Duodenal mucosa (tissue), 2 donors: ENCODE measurements at regions not wholly inside any gene's neighbourhood (a gene's known extent, or its start where the extent isn't known, plus 50 kb on each side); places are given as distances from the start of the nearest gene placed in this dataset.

Experiments
- H3K27ac ChIP-seq: one replicate; pipeline ENCODE4 v1.7.0; 2013; ENCODE audit warnings: low read depth, low read length
- H3K27me3 ChIP-seq, 2 donors: one replicate each; pipeline ENCODE4 v1.7.0; 2013; ENCODE audit warnings: low read length in 2 of 2, control low read depth in 1 of 2; ENCODE audit not compliant: insufficient read depth in 2 of 2, control insufficient read depth in 1 of 2
- H3K36me3 ChIP-seq, 2 donors: one replicate each; pipeline ENCODE4 v1.7.0; 2013; ENCODE audit warnings: low read length in 2 of 2, control low read depth in 1 of 2; ENCODE audit not compliant: insufficient read depth in 2 of 2, control insufficient read depth in 1 of 2
- H3K4me1 ChIP-seq, 2 donors: one replicate each; pipeline ENCODE4 v1.7.0; 2013; ENCODE audit warnings: low read length in 2 of 2, control low read depth in 1 of 2; ENCODE audit not compliant: insufficient read depth in 2 of 2, control insufficient read depth in 1 of 2
- H3K4me3 ChIP-seq, 2 donors: one replicate each; pipeline ENCODE4 v1.7.0; 2013; ENCODE audit warnings: low read length in 2 of 2, low read depth in 1 of 2
- H3K9ac ChIP-seq, 2 donors: one replicate each; pipeline ENCODE4 v1.7.0; 2013; ENCODE audit warnings: low read length in 2 of 2, low read depth in 1 of 2
- H3K9me3 ChIP-seq, 2 donors: one replicate each; pipeline ENCODE4 v1.7.0; 2013; ENCODE audit warnings: low read length in 2 of 2, control low read depth in 1 of 2; ENCODE audit not compliant: control insufficient read depth in 1 of 2

DNA sequence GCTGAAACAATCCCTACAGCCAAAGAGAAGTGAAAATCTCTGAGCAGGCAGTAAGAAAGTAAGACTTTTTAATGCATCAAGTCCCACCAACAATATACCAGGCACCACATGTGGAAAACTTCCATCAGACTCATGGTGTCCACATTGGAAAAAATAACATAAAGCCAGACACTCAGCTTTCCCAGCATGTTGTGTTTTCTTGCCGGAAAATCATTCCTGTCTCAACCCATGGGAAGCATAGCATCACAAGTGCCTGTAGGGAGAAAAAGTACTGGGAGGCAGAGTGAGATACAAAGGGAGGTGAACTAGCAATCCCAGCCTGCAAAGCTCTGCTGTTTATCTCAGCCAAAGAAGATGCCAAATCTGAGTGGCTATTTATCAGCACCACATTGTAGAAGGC lies 868.9 kb downstream of the SI start:
- Histone ChIP-seq H3K36me3 (no peaks in the 10 kb centered on the region), H3K4me1 (no peaks in the 10 kb centered on the region)

DNA sequence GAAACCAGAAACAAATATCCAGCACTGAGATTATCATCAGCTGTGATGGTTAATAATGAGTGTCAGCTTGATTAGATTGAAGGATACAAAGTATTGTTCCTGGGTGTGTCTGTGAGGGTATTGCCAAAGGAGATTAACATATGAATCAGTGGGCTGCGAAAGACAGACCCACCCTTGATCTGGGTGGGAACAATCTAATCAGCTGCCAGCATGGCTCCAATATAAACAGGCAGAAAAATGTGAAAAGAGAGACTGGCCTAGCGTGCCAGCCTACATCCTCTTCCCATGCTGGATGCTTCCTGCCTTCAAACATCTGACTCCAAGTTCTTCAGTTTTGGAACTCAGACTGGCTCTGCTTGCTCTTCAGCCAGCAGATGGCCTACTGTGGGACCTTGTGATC lies 869.5 kb downstream of the SI start:
- Histone ChIP-seq H3K4me3 (no peak overlapping the region), H3K27me3 (no peaks in the 10 kb centered on the region), H3K9me3 (no peaks in the 10 kb centered on the region), H3K27ac (no peak overlapping the region), H3K9ac (no peak overlapping the region), H3K4me1 (no peaks in the 10 kb centered on the region), H3K36me3 (no peaks in the 10 kb centered on the region)

More for the DNA sequence above, 868.9 kb downstream of the SI start:
- Histone ChIP-seq H3K27ac (no peak overlapping the region), H3K27me3 (no peaks in the 10 kb centered on the region), H3K9me3 (no peaks in the 10 kb centered on the region), H3K4me3 (no peak overlapping the region), H3K9ac (no peak overlapping the region)

DNA sequence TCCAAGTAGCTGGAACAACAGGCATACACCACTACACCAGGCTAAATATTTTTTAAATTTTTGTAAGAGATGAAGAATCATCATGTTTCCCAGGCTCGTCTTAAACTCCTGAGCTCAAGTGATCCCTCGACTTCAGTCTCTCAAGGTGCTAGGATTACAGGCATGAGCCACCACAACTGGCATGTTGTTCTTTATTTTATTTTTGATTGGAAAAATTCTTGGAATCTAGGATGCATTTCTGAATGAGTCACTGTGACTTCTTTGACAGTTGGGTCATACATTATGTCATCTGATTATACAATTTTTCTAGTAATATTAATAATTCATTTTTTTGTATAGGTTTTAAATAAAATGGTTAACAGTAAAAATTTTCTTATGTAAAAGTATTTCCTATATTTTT lies 870.2 kb downstream of the SI start:
- no peaks in the 10 kb centered on the region for H3K36me3 ChIP-seq
- H3K27me3 ChIP-seq: no peaks in the 10 kb centered on the region
- H3K4me1 ChIP-seq: no peaks in the 10 kb centered on the region
- H3K9ac ChIP-seq: no peak overlapping the region
- no peak overlapping the region for H3K27ac ChIP-seq
- no peaks in the 10 kb centered on the region for H3K9me3 ChIP-seq
- no peak overlapping the region for H3K4me3 ChIP-seq

DNA sequence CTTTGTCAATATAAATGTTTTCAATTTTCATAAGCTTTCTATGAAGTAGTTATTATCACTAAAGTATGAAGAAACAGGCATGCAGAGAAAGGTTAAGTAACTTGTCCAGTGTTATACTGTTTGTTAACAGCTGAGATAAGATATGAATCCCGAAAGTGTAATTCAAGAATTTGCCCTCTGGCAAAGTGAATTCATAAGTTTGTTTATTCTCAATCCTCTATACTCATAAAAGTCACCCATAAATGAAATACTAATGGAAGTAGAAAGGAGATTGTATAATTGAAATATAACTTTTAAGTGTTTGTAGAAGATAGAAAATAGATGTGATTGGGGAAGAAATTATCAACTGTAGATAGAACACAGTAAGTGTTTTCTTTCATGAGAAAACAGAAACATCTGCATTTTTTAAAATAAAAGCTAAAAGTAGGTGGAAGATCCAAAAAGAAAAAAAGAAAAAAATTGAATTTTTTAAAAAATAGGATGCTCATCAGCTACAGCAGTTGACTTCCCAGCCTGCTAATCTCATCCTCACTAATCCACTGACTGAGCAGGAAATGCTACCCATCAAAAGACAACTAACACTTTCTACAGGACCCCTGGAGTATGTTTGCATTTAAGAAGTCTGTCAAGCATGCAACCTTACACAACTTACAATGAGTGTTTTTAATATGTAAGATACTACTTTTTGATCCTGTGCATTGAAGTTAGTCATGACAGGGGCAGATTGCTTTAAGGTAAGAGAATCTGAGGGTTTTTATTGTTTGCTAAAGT lies 878.1 kb downstream of the SI start:
- H3K27ac ChIP-seq: no peak overlapping the region
- H3K9me3 ChIP-seq: no peaks in the 10 kb centered on the region
- no peaks in the 10 kb centered on the region for H3K36me3 ChIP-seq
- no peak overlapping the region for H3K4me3 ChIP-seq
- no peak overlapping the region for H3K9ac ChIP-seq
- H3K27me3 ChIP-seq: no peaks in the 10 kb centered on the region
- no peaks in the 10 kb centered on the region for H3K4me1 ChIP-seq

DNA sequence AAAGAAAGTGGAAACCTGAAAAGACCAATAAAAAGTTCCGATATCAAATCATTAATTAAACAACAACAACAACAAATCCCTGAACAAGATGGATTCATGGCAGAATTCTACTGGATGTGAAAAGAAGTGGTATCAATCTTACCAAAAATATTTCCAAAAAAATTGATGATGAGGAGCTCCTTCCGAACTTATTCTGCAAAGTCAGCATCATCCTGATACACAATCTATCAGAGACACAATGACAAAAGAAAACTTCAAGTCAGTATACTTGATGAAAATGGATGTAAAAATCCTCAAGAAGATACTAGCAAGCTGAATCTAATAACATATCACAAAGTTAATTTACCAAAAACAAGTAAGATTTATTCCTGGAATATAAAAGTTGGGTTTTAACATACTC lies 881.8 kb downstream of the SI start:
- Histone ChIP-seq H3K9ac (no peak overlapping the region), H3K27me3 (no peaks in the 10 kb centered on the region), H3K9me3 (no peaks in the 10 kb centered on the region), H3K4me3 (no peak overlapping the region), H3K36me3 (no peaks in the 10 kb centered on the region), H3K27ac (no peak overlapping the region), H3K4me1 (no peaks in the 10 kb centered on the region)

DNA sequence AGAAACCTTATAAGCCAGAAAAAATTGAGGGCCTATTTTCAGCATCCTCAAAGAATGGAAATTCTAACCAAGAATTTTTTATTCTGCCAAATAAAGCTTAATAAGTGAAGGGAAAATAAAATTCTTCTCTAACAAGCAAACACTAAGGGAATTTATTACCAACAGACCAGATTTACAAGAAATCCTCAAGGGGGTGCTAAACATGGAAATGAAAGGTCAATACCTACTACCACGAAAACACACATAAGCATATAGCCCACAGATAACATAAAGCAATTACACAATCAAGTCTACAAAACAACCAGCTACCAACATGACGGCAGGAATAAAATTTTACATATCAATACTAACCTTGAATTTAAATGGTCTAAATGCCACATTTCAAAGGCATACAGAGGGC lies 883.5 kb downstream of the SI start:
- Histone ChIP-seq H3K9ac (no peak overlapping the region), H3K27ac (no peak overlapping the region), H3K4me3 (no peak overlapping the region), H3K27me3 (no peaks in the 10 kb centered on the region), H3K36me3 (no peaks in the 10 kb centered on the region), H3K9me3 (no peaks in the 10 kb centered on the region), H3K4me1 (no peaks in the 10 kb centered on the region)

DNA sequence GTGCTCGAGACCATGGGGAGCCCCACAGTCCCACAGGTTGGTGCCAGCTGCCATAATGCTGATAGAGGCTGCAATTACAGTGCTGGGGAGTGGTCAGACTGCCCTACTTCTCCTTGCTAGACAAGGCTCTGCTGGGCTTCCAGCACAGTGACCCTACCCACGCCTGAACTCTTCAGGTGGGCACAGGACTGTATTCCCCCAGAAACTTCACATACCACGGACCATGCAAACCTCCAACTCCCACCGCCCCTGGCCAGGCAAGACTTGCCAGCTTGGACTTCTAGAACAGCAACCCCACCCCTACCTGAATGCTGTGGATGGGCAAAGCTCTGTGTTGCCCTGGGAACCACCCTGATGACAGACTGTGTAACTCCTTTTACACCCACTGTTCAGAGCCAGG lies 885.3 kb downstream of the SI start:
- Histone ChIP-seq H3K9ac (no peak overlapping the region), H3K9me3 (no peaks in the 10 kb centered on the region), H3K36me3 (no peaks in the 10 kb centered on the region), H3K4me3 (no peak overlapping the region), H3K27ac (no peak overlapping the region), H3K4me1 (no peaks in the 10 kb centered on the region), H3K27me3 (no peaks in the 10 kb centered on the region)

DNA sequence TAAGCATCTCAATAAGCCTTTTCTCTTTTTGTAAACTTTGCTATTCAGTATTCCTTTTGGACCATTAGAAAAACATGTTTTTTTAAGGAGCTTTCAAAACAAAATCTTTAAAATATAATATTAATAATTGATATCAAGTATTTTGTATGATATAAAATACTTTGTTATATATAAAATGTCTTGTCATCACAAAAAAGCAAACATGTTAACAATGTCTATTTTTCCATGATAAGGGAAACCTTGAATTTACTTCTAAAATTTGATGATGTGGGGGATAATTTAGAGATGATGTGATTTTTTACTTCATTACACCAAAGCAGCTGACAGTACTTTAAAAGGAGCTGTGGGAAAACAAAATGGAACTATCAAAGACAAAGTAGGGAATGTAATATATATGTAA lies 887.7 kb downstream of the SI start:
- Histone ChIP-seq H3K9me3 (no peaks in the 10 kb centered on the region), H3K27ac (no peak overlapping the region), H3K27me3 (no peaks in the 10 kb centered on the region), H3K4me1 (no peaks in the 10 kb centered on the region), H3K9ac (no peak overlapping the region), H3K4me3 (no peak overlapping the region), H3K36me3 (no peaks in the 10 kb centered on the region)

DNA sequence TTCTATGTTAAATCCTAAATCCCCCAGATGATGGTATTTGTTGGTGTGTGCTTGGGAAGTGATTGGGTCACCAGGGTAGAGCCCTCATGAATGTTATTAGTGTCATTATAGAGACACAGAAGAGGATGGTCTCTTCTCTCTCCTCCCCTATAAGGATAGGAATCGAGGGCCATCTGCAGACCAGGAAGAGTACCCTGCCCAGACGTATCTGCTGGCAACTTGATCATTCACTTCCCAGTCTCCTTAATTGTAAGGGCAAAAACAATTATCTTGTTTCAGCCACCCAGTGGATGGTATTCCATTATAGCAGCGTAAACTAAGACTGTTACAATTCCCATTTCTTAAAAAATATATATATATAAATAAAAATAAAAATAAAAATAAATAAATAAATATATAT lies 892.2 kb downstream of the SI start:
- no peaks in the 10 kb centered on the region for H3K36me3 ChIP-seq
- H3K9me3 ChIP-seq: peaks cover 0 to 7% of the 10 kb centered on the region in 2 donors
- H3K4me1 ChIP-seq: no peaks in the 10 kb centered on the region
- no peak overlapping the region for H3K4me3 ChIP-seq
- no peaks in the 10 kb centered on the region for H3K27me3 ChIP-seq
- no peak overlapping the region for H3K27ac ChIP-seq
- no peak overlapping the region for H3K9ac ChIP-seq

DNA sequence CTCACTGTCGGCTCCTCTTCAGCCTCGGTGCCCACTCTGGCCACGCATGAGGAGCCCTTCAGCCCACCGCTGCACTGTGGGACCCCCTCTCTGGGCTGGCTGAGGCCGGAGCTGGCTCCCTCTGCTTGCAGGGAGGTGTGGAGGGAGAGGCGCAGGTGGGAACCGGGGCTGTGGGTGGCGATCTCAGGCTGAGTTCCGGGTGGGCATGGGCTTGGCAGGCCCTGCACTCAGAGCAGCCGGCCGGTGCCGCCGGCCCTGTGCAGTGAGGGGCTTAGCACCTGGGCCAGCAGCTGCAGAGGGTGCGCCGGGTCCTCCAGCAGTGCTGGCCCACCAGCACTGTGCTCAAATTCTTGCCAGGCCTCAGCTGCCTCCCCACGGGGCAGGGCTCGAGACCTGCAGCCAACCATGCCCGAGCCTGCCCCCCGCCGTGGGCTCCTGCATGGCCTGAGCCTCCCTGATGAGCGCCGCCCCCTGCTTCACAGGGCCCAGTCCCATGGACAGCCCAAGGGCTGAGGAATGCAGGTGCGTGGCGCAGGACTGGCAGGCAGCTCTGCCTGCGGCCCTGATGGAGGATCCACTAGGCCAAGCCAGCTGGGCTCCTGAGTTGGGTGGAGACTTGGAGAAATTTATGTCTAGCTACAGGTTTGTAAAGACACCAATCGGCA lies 899.1 kb downstream of the SI start:
- Histone ChIP-seq H3K4me1 (no peaks in the 10 kb centered on the region), H3K9ac (no peak overlapping the region), H3K9me3 (peaks cover 0 to 3% of the 10 kb centered on the region in 2 donors), H3K4me3 (no peak overlapping the region), H3K36me3 (no peaks in the 10 kb centered on the region), H3K27ac (no peak overlapping the region), H3K27me3 (no peaks in the 10 kb centered on the region)
